Prostate gland (tissue), 2 donors: ENCODE measurements at regions not wholly inside any gene's neighbourhood (a gene's known extent, or its start where the extent isn't known, plus 50 kb on each side); places are given as distances from the start of the nearest gene placed in this dataset.
A peak's percentile ranks its signal among the peaks of the same experiment; 100 is the strongest.

Experiments
- DNase-seq: peaks from one replicate; pipeline ENCODE4 v3.0.0-alpha.2; 2019; ENCODE audit warnings: low spot score
- H3K27ac ChIP-seq, 2 donors: fragments of 200-600 bp; sonication (generic); 2 replicates each; pipeline ENCODE4 v1.5.1; 2017 to 2019
- H3K27me3 ChIP-seq: fragments of 200-600 bp; sonication (generic); replicated peaks from 2 replicates; pipeline ENCODE4 v1.5.1; 2019; ENCODE audit not compliant: insufficient read depth
- H3K36me3 ChIP-seq, 2 donors: fragments of 200-600 bp; sonication (generic); 1 replicate in 1 of 2; 2 replicates in 1 of 2; pipeline versions ENCODE4 v1.5.1 to v1.8.1; 2017 to 2019
- H3K4me1 ChIP-seq: fragments of 200-600 bp; sonication (generic); replicated peaks from 2 replicates; pipeline ENCODE4 v1.5.1; 2019
- H3K4me3 ChIP-seq, 2 donors: fragments of 200-600 bp; sonication (generic); 2 replicates each; pipeline ENCODE4 v1.5.1; 2017 to 2019
- H3K9me3 ChIP-seq: fragments of 200-600 bp; sonication (generic); 2 replicates; pipeline ENCODE4 v1.5.1; 2017
- CTCF ChIP-seq, 4 experiments: fragments of 200-600 bp in 2 of 4; fragments of 450-650 bp in 2 of 4; sonication (generic) in 2 of 4; IDR thresholded peaks; 1 replicate in 3 of 4; 2 replicates in 1 of 4; pipeline ENCODE4 v1.5.1; 2016 to 2019; ENCODE audit warnings: antibody characterized with exemption in 4 of 4, mild to moderate bottlenecking in 2 of 4, moderate library complexity in 2 of 4
- POLR2A ChIP-seq: fragments of 450-650 bp; IDR thresholded peaks from one replicate; pipeline ENCODE4 v1.6.1; 2016; ENCODE audit warnings: antibody characterized with exemption, mild to moderate bottlenecking
- POLR2AphosphoS5 ChIP-seq: sonication (generic); formaldehyde crosslinking; IDR thresholded peaks from one replicate; pipeline ENCODE4 v1.6.1; 2017; ENCODE audit warnings: antibody characterized with exemption
- WGBS: methylation state at CpG from one replicate; pipeline ENCODE4 v1.1.5; 2018; 5-methylcytosine and 5-hydroxymethylcytosine counted together
- intact Hi-C: fragments of 100-400 bp; cut with DNase I; formaldehyde crosslinking; loops from one replicate; pipeline ENCODE4 v1.14.2; 2022

GRCh38 chr9:87157366-87158031 lies 210.2 kb upstream of the GAS1 start:
- Histone ChIP-seq H3K4me1 (no peaks in the 10 kb centered on the region), H3K27ac (no peak overlapping the region), H3K9me3 (no peaks in the 10 kb centered on the region), H3K36me3 (no peaks in the 10 kb centered on the region), H3K4me3 (no peak overlapping the region), H3K27me3 (no peaks in the 10 kb centered on the region)
- DNase-seq: peak; percentile 29
- WGBS: 52% methylated on average over 10 of the region's 10 CpGs
- TF ChIP-seq CTCF (IDR thresholded peaks at IDR 0.05) (no peak), POLR2AphosphoS5 (no peak), POLR2A (no peak)
- intact Hi-C loops: no loop called here

- intact Hi-C loops: no loop called here
- WGBS: 68% methylated on average over 2 of the region's 2 CpGs
- Histone ChIP-seq H3K27ac (no peak overlapping the region), H3K9me3 (no peaks in the 10 kb centered on the region), H3K4me1 (no peaks in the 10 kb centered on the region), H3K36me3 (no peaks in the 10 kb centered on the region), H3K4me3 (no peak overlapping the region), H3K27me3 (no peaks in the 10 kb centered on the region)
- no peak for DNase-seq
- TF ChIP-seq CTCF (IDR thresholded peaks at IDR 0.05) (no peak), POLR2AphosphoS5 (no peak), POLR2A (no peak)
Measured at GRCh38 chr9:87158765-87159164, 211.5 kb upstream of the GAS1 start.

GRCh38 chr9:87160148-87161102 lies 213.1 kb upstream of the GAS1 start:
- H3K4me1 ChIP-seq: no peaks in the 10 kb centered on the region
- intact Hi-C loops: no loop called here
- no peaks in the 10 kb centered on the region for H3K36me3 ChIP-seq
- no peak overlapping the region for H3K27ac ChIP-seq
- H3K4me3 ChIP-seq: no peak overlapping the region
- TF ChIP-seq CTCF (IDR thresholded peaks at IDR 0.05) (no peak), POLR2AphosphoS5 (no peak), POLR2A (no peak)
- DNase-seq: no peak
- no peaks in the 10 kb centered on the region for H3K27me3 ChIP-seq
- 60% methylated on average over 8 of the region's 8 CpGs for WGBS
- no peaks in the 10 kb centered on the region for H3K9me3 ChIP-seq

GRCh38 chr9:87167161-87167560 lies 219.9 kb upstream of the GAS1 start:
- Histone ChIP-seq H3K36me3 (no peaks in the 10 kb centered on the region), H3K4me3 (no peak overlapping the region), H3K4me1 (no peaks in the 10 kb centered on the region), H3K9me3 (no peaks in the 10 kb centered on the region), H3K27ac (no peak overlapping the region), H3K27me3 (no peaks in the 10 kb centered on the region)
- TF ChIP-seq POLR2AphosphoS5 (no peak), POLR2A (no peak), CTCF (IDR thresholded peaks at IDR 0.05) (no peak)
- no peak for DNase-seq
- intact Hi-C loops: no loop called here
- 80% methylated on average over 5 of the region's 5 CpGs for WGBS
